Activated CD4-positive, alpha-beta T cell treated with anti-CD3 and anti-CD28 coated beads, Interleukin-2, amount 50 U/mL, for 24 hours (primary cell): ENCODE measurements at regions not wholly inside any gene's neighbourhood (a gene's known extent, or its start where the extent isn't known, plus 50 kb on each side); places are given as distances from the start of the nearest gene placed in this dataset.

Experiments
- DNase-seq, 2 donors: peaks; one replicate each; pipeline ENCODE4 v3.0.0-alpha.2; 2020; ENCODE audit warnings: low read depth in 1 of 2, low spot score in 1 of 2

DNA sequence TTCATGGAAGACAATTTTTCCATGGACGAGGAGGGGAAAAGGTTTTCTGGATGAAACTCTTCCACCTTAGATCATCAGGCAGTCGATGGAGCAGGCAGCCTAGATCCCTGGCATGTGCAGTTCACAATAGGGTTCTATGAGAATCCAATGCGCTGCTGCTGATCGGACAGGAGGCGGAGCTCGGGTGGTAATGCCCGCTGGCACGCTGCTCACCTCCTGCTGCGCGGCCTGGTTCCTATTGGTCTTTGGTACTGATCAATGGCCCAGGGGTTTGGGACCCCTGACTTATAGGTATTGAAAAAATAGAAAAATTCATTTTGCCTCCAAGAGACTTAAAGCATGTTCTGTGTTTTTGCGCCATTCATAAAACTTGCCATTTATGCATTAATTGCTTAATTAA is 793.9 kb upstream of the NR2F2 start:
- no peak for DNase-seq

DNA sequence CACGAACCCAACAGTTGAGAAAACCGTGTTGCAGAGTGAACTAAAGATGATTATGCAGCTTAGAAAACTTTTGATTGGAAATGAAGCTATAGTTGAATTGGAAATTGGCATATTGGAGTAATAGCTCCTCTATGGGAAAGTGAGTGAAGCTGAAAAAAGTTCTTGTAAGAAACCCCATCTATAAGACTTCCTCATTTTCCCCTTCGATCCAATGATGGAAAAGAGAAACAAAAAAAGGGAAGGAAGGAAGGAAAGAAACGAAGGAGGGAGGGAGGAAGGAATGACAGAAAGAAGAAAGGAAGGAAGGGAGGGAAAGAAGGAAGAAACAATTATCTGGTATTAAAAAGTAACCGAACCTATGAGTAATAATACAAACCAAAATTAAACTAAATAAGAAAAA is 791.8 kb upstream of the NR2F2 start:
- no peak for DNase-seq

- DNase-seq, result no peak
Measured at GRCh38 chr15:95541301-95541700, 789.2 kb upstream of the NR2F2 start.

DNA sequence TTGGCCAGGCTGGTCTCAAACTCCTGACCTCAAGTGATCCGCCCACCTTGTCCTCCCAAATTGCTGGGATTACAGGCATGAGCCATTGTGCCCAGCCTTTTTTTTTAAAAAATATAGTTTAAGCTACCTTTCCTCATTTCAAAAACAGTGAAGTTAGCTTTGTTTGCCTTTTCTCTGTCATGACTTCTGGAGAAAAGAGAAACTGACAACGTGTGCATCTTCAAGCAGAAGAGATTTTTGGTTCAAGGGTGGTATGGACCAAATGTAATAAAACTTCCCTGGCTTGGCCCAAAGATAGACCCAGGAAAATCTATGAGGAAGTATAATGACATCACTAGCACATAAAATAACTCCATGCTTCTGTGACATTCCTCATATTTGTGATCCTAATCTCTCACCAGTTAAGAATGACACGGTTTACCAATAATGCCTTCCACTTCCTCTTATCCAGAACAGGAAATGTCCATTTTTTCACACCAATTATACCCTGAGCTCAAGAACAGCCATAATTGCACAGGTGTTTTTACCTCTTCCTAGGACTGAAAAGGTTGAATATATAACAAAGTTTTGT is 781.2 kb upstream of the NR2F2 start:
- DNase-seq, result no peak

DNA sequence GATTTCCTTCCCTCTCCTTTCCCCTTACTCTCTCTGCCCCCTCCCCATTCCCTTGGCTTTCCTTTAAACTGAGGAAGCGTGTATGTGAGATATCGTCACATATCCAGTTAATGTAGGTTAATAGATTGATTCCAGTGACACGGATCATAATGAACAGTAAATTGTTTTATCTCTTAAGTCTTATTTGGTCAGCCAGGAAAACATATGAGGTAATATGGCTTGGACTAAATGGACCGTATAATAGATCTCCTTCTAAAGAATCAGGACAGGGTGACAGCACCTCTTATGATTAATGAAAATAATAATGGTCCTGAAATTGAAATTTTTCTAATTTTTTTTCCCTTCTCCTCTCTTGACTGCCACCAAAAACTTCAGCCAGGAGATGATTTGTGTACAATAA is 779.8 kb upstream of the NR2F2 start:
- DNase-seq, result no peak

GRCh38 chr15:95556225-95556624 is 774.3 kb upstream of the NR2F2 start:
- DNase-seq, result no peak

GRCh38 chr15:95556866-95557225 is 773.7 kb upstream of the NR2F2 start:
- DNase-seq, result no peak

GRCh38 chr15:95557226-95558046 is 773.1 kb upstream of the NR2F2 start:
- DNase-seq, result no peak

DNA sequence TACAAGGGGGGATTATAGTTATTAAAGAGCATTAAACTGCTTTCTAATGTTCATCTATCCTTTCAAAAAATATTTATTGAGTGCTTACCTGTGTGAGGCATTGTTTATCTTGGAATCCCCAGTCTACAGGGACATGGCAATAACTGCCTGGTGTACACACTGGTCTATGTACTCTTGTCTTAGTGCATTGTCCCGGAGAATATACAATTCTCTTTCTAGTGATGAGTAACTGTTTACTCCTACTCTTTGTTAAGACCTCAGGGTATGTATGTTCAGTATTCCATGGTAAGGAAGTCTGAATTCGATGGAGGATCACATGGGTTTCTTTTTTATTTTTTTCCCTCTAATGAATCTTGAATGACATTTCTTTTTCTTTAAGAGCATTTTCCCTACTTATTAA is 772.4 kb upstream of the NR2F2 start:
- DNase-seq, result no peak

GRCh38 chr15:95558916-95559315 is 771.6 kb upstream of the NR2F2 start:
- DNase-seq, result no peak

DNA sequence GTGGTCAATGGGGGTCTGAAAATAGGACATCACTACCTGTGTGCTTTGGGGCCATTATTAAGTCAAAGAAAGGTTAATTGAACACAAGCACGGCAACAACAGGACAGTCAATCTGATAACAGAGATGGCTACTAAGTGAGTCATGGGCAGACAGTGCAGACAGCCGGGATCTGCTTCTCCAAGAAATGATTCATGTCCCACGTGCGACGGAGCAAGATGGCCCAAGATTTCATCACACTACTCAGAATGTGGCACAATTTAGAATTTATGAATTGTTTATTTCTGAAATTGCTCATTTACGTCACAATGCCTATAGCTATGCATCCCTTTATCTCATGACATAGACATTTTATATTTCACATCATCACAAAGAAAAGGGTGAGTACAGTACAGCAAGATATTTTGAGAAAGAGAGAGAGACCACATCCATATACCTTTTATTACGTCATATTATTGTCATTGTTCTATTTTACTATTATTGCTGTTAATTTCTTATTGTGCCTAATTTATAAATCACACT is 770.6 kb upstream of the NR2F2 start:
- no peak for DNase-seq

- DNase-seq, result no peak
Measured at GRCh38 chr15:95561463-95561862, 769.0 kb upstream of the NR2F2 start.

- DNase-seq, result no peak
Measured at GRCh38 chr15:95563634-95564033, 766.9 kb upstream of the NR2F2 start.

DNA sequence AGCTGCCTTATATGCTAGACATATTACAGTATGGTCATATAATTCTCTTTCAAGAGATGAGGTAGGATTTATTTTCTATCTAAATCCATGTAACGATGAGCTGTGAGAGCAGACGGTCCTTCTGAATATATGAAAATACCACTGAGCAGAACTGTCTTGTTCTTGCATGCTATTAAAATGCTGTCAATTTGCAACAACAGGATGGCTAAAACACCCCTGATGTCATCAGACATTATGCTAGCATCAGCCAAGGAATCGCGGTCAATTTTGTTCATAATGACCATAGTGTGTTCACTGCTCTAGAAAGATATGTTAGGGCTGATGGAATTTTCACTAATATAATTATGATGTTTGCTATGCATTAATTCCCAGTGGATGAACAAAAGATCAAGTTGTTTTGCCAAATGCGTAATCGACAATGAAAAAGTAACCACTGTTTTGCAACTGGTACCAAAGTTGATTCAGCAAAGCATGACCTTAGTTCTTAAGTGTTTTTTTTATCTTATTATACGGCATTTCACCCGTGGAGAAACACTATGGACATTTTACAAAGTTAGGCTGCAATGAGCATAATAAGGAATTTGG is 765.4 kb upstream of the NR2F2 start:
- no peak for DNase-seq

DNA sequence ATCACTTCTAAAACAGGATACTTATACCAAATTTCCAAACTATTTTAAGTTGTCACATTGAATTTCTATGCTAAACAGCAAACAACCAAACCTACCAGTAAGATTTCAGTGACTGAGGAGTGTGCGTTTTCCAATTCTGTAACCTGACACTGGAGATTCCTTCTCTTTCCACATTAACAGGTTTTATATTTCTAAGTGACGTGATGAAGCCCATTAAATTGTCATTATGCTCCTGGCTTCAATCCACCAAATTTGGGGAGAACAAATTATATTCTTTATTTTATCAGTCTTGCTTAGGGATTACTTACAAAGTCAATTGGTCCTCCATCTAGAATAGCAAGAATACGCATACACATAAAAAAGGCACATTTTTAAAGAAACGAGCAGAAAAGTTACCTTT is 764.8 kb upstream of the NR2F2 start:
- no peak for DNase-seq

- DNase-seq, result no peak
Measured at GRCh38 chr15:95567686-95568085, 762.8 kb upstream of the NR2F2 start.

- no peak for DNase-seq
Measured at GRCh38 chr15:95574053-95574452, 756.4 kb upstream of the NR2F2 start.

DNA sequence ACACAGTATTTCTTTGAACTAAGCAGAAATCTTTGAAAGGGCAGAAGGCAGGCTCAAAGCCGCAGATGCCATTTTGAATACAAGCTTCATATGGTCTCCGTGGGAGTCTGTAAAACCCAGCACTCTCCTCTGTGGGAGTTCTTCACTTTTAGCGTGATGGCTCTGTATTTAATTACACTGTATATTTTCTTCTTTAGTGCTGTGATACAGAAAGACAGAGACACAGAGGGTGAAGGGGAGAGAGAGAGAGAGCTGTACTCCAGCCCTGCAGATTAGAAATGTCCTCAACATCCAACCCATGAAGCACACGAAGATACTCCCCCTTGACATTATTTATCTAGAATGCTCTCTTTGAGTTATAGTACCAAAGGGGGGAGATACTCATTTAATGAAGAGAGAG is 752.6 kb upstream of the NR2F2 start:
- DNase-seq, result no peak

DNA sequence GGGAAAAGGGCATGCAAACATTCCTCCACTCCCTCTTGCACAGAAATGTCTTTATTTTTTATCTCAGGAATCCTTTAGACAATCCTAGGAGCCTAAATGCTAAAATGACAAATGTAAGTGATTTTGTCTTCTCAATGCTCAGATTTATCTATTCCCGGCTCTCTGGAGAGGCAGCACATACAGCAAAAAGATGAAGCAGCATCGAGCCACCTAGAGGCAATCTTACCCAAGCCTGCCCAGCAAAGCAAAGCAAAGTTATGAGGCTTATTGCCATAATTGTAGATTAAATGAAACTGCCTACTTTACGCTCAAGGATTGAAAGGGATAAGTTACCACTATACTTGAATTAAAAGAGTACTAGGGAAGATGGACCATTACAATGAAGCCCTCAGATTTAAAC is 750.4 kb upstream of the NR2F2 start:
- no peak for DNase-seq

- DNase-seq, result no peak
Measured at GRCh38 chr15:95581595-95581994, 748.9 kb upstream of the NR2F2 start.

GRCh38 chr15:95584088-95584487 is 746.4 kb upstream of the NR2F2 start:
- no peak for DNase-seq

- no peak for DNase-seq
Measured at GRCh38 chr15:95588056-95588455, 742.4 kb upstream of the NR2F2 start.
